AG20443 (cell line): ENCODE measurements at regions not wholly inside any gene's neighbourhood (a gene's known extent, or its start where the extent isn't known, plus 50 kb on each side); places are given as distances from the start of the nearest gene placed in this dataset.
"Not testable (repeated sequence)": the region's sequence is repeated elsewhere in the genome, so short reads cannot be mapped to it uniquely, and the experiment has no call there.

Experiments used
- DNase-seq: peaks from one replicate; pipeline ENCODE4 v3.0.0; 2012; ENCODE audit warnings: low spot score, mixed read lengths

DNA sequence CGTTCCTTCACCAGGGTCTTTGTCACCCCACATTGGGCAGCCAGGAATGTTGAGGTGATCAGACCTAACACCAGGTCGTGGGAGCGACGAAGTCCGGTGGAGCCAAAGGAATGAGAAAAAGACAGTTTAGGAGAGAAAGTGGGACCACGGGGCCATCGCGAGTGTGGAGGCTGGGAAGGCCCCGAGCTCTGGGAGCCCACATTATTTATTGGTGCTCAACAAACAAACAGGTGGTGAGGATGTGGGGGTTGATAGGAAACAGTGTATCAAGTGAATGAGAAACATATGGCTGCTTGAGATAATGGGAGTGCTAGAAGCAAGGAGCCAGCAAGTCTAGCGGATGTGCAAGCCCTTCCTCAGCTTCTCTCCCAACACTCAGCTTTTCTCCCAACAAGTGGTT lies 287.1 kb upstream of the SGK1 start:
- DNase-seq = no peak

GRCh38 chr6:134604014-134604676 lies 286.2 kb upstream of the SGK1 start:
- no peak for DNase-seq

DNA sequence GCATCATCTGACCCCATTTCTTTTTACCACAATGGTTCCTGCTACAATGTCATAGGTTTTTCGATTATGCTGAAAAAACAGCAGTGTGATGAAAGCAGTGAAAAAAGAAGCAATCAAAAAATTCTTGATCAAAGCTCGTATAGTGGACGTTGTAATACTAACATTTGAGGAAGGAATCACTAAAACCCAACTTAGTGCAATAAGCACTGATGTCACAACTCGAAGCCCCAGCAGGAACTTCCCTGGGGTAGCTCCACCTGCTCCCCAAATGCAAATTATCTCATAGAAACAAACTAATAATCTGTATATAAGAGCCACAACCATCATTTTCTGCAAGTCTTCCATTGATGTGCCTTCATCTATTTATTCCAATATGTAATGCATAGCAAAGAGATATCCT lies 285.6 kb upstream of the SGK1 start:
- DNase-seq = no peak

- no peak for DNase-seq
These were observed 284.2 kb upstream of the SGK1 start for GRCh38 chr6:134602123-134602522.

DNA sequence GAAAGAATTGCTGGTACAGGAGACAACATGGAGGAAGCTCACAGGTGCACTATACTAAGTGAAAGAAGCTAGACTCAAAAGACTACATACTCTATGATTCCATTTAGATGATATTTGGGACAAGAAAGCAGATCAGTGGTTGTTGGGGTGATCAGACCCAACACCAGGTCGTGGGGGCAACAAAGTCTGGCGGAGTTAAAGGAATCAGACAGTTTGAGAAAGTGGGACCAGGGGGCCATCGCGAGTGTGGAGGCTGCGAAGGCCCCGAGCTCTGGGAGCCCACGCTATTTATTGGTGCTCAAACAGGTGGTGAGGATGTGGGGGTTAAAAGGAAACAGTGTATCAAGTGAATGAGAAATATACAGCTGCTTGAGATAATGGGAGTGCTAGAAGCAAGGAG lies 282.8 kb upstream of the SGK1 start:
- no peak for DNase-seq

DNA sequence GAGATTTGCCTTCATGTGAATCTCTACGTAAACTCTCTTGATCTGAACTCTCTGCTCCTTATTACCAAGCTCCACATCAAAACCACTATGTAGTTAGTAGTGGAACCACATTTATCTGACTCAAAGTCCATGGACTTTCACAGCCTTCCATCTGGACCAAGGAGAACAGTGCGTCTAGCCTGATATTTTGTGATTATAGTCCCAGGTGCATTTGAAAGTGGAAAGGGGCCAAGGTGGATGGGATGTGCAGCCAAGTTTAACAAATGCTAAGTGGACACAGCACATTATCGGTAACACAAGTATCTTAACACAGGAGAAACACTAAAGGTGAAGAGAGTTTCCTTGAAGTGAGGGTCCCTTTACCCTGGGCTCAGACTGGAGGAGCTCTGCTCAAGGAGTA lies 281.2 kb upstream of the SGK1 start:
- no peak for DNase-seq

DNA sequence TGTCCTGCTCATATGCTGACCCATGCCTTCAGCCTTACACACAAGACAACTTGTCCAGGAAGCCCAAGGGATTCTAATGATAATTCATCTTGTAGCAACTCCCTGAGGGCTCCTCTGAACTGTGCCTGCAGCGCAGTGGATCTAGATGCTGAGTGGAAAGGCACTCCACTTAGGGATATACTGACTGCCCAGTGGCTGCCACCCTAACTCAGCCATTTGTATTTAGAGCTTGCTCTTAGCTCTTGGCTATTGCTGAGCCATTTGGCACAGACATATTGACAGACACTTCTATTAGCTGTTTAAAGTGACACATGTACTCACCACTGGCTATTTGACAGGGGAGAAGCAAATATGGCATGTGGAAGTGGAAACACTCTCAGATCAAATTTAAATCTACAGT lies 278.3 kb upstream of the SGK1 start:
- no peak for DNase-seq

DNA sequence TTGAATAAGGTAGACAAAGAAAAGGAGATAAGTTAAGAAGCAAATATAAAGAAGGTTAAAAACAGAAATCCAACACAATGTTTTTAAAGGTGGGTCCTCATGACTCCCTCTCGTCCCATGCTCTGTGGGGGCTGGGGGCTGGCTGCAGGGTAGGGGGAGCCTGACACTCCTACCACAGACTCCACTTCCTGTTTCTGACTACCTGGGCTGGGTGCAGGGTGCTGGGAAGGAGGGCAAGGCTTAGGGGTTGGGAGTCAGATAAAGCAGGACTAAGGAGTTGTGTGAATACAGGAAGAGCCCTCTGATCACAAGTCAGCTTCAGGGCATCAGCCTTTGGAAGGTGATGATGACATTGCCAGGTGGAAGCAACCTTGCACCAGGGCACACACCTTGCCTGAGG lies 277.0 kb upstream of the SGK1 start:
- no peak for DNase-seq

- DNase-seq = no peak
These were observed 276.0 kb upstream of the SGK1 start for GRCh38 chr6:134593887-134594286.

GRCh38 chr6:134593442-134593841 lies 275.5 kb upstream of the SGK1 start:
- no peak for DNase-seq

GRCh38 chr6:134593024-134593423 lies 275.1 kb upstream of the SGK1 start:
- no peak for DNase-seq

DNA sequence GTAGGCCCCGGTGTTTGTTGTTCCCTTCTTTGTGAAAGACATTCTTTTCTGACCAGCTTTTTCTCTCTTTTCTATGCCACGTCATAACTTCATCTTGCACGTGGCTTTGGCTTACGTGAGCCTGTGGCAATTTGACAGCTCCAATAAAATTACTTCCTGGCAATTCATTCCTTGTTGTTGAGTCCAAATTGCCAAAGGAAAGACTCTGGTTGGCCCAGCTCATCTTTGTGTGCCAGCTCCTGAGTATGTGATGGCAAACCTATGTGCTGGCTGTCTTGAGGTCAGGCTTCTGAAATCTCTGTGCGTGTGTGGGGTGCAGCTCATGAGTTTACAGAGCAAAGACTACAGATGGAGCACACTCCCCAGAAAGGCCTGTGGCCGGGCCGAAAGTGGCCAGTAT lies 272.5 kb upstream of the SGK1 start:
- peak; percentile 58 for DNase-seq

DNA sequence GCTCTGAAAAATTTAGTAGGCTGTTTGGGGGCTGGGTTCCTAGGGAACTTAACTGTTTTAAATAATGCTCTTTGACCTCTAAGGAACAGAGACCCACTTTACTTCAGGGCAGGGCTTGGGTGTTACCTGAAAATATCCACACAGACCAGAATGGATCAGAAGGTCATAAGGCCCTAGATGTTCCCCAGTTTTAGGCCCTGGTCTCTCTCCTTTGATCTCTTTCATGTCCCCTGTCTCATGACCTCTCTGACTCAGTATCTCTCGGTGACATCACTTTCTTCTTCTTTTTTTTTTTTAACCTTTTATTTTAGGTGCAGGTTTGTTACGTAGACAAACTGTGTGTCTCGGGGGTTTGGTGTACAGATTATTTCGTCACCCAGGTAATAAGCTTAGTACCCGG lies 272.1 kb upstream of the SGK1 start:
- DNase-seq = no peak

DNA sequence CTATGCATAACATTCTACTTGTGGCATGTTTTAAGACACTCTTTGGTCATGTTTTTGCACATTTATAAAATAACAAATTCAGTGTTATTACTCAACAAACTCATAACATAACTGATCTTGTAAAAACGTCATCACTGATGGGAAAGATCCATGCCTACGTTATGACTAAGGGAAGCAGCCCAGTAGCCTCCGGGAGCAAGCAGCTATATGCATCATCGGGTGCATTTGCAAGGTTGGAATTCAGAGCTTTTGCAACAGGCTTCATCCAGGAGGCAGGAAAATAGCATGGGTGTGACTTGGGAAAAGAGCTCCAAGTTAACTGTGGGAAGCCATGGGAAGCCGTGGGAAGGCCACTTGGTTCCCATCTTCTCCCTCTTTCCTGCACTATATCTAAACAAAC lies 271.6 kb upstream of the SGK1 start:
- DNase-seq = peak; percentile 91

- no peak for DNase-seq
These were observed 270.4 kb upstream of the SGK1 start for GRCh38 chr6:134588267-134588666.

- no peak for DNase-seq
These were observed 267.6 kb upstream of the SGK1 start for GRCh38 chr6:134585517-134585873.

GRCh38 chr6:134584847-134585516 lies 267.1 kb upstream of the SGK1 start:
- no peak for DNase-seq

DNA sequence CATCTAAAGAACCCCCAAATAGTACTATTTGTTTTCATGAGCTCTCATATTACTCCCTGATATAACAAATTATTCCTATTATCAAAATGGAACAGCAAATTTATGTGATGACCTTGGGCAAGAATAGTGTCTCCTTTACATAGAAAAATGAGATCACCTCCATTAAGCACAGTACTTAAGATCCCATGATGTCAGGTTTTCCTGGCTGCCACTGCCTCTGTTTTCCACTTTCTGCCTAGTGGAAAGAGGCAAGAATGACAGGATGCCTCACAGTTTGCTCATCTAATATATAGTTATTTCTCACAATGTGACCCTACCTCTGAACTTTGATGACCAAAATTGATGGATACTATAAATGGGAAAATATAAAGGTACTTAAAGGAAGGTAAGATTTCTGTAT lies 260.1 kb upstream of the SGK1 start:
- DNase-seq = no peak

GRCh38 chr6:134575221-134575620 lies 257.3 kb upstream of the SGK1 start:
- no peak for DNase-seq

DNA sequence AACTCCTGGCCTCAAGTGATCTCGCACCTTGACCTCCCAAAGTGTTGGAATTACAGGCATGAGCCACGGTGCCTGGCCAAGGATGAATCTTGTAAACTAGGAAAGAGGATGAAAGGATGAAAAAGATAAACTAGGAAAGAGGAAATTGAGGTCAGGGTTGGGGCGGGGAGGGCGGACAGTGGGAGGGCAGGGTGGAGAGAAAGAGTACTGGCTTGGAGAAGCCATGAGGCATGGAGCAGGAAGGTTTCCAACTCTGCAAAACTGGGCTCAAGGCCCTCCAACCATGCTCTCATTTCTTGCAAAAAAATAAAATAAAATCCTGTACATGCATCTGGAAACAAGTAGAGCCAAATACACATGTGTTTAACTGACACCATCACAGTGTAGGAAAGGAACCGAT lies 256.6 kb upstream of the SGK1 start:
- DNase-seq = no peak

DNA sequence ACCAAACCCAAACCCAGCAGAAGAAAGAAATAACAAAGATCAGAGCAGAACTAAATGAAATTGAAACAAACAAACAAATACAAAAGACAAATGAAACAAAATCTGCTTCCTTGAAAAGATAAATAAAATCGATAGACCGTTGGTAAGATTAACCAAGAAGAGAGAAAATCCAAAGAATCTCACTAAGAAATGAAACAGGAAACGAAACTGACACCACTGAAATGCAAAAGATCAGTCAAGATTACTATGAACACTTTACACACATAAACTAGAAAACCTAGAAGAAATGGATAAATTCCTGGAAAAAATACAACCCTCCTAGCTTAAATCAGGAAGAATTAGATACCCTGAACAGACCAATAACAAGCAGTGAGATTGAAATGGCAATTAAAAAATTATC lies 252.1 kb upstream of the SGK1 start:
- not testable (repeated sequence) for DNase-seq

DNA sequence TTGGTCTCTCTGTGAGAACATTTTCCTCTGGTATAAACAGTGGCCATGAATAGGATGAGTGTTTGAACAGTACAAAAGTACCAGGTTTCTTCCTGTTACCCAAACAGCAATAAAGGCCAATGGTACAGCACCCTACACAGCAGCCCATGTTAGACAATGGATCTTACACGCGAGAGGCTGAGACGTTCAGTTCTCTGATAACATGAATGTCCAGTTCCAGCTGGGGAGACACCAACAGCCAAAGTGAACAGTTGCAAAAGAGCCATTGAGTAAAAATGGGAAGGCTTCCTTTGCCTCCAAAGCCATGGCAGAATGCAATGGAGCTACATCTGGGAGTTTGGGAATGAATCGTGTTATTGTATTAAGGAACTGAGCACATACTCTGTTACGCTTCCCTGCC lies 246.8 kb upstream of the SGK1 start:
- DNase-seq = no peak

GRCh38 chr6:134560019-134560418 lies 242.1 kb upstream of the SGK1 start:
- no peak for DNase-seq

DNA sequence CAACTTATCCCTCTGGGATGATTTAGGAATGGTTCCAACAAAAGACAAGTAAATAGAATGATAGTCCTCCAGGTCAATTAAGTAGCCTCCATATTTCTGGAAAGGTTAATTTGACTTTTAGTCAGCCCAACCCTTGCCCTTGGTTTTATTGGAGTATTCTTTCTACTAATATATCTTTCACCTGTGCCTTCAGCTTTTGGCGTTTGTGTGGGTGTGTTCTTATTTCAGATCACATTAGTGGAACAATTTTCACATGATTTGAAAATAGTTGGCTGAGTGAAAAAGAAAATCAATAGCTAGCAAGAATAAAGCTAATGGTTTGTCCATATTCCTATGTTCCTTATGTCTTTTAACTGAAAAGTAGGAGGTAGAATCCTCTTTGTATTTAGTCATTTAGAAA lies 239.6 kb upstream of the SGK1 start:
- DNase-seq = no peak
